HFF-Myc (cell line): ENCODE measurements at regions not wholly inside any gene's neighbourhood (a gene's known extent, or its start where the extent isn't known, plus 50 kb on each side); places are given as distances from the start of the nearest gene placed in this dataset.

Experiments
- DNase-seq: peaks from one replicate; pipeline ENCODE4 v3.0.0-alpha.2; 2011; ENCODE audit warnings: low read depth; ENCODE audit errors: extremely low read depth
- H3K4me3 ChIP-seq: replicated peaks from 2 replicates; pipeline ENCODE4 v1.5.1; 2011; ENCODE audit warnings: low read depth, mild to moderate bottlenecking, control low read depth, low read length
- TF ChIP-seq, protein P1 (sequence below): IDR thresholded peaks from 2 replicates; pipeline ENCODE4 v1.5.1; 2012; ENCODE audit warnings: mild to moderate bottlenecking, low read depth, low read length, control low read depth; ENCODE audit errors: missing control alignments

DNA sequence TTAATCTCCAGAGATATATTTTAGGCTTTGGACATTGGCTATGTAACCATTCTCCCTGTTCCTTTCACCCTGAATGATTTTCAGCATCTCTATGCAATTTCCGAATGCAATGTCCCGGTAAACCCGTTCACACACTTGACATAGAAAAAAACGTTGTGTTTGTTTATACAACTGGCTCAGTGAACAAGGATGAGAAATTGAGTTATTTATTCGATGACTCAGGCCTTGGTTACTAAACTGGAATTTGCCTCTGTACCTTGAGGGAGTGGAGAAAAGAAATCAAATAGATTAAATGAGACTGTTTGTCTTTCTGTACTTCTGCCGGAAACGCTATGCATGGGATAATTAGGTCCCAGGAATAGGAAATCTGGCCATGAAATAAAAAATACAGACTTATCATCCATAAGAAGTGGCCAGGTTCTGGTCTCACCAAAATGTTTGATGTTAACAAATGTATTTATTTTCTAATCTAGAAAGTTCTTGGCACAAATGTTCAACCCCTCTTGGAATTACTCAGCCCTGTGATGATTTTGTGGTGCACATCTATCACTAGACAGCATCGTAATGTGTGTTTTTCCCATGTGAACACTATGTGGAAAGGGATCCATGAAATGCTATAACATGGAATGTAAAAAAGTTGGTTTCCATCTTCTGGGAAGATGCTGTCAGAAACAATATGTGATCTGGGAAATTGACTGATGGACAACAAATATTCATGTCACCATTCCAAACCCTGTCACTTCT is 253.9 kb downstream of the DUSP10 start:
- TF ChIP-seq, protein P1, sequence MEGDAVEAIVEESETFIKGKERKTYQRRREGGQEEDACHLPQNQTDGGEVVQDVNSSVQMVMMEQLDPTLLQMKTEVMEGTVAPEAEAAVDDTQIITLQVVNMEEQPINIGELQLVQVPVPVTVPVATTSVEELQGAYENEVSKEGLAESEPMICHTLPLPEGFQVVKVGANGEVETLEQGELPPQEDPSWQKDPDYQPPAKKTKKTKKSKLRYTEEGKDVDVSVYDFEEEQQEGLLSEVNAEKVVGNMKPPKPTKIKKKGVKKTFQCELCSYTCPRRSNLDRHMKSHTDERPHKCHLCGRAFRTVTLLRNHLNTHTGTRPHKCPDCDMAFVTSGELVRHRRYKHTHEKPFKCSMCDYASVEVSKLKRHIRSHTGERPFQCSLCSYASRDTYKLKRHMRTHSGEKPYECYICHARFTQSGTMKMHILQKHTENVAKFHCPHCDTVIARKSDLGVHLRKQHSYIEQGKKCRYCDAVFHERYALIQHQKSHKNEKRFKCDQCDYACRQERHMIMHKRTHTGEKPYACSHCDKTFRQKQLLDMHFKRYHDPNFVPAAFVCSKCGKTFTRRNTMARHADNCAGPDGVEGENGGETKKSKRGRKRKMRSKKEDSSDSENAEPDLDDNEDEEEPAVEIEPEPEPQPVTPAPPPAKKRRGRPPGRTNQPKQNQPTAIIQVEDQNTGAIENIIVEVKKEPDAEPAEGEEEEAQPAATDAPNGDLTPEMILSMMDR = no peak
- no peak overlapping the region for H3K4me3 ChIP-seq
- no peak for DNase-seq

DNA sequence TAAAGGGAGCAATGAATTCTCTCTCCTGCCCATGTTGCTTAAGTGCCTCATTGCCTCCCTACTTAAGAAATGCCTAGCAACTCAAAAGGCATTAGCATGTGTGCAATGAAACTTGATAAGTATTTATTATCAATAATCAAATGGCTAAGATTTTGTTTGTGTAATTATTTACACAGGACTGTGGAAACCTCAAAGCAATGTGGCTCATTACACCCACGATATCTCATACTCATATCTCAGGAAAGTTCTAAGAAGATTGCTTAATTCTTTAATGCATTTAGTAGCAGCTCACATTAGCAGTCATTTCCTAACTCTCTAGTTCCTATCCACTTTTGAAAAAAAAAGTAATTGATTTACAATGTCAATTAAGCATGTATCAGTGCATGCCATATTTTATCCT is 253.3 kb downstream of the DUSP10 start:
- DNase-seq = no peak
- no peak overlapping the region for H3K4me3 ChIP-seq
- TF ChIP-seq, protein P1 = no peak

DNA sequence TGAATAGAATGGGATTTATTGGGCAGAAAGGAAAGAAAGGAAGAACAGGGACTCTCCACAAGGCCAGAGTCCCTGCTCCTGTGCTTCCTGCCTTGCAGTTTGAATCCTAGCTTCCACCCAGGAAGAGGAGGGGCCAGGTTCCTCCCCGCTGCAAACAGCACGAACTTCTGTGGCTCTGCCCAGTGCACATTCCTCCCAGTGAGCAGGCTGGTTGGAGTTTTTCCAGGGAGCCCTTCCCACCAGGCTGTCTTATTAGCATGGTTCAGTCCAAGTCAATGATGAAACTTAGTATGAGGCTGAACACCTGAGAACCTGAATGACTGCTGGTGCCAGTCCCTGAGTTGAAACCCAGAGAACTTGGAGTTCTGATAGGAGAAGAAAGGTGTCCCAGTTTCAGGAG is 247.2 kb downstream of the DUSP10 start:
- no peak overlapping the region for H3K4me3 ChIP-seq
- no peak for DNase-seq
- TF ChIP-seq, protein P1 = no peak

DNA sequence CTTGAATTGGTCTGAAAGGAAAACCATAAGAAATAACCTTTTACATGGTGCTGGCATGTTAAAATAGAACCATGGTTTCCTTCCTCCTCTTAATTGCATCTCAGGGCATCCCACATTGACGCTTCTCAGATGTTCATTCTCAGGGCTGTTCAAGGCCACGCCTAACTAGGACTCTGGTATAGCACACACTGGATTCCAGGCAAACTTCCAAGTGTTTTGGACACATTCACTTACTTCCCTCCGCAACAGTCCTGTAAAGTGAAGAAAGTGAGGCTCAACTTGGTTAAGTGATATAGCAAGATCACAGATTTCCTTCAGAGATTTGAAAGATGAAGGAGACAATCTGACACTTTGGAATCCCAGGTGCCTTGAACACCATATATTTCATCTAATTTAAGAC is 244.8 kb downstream of the DUSP10 start:
- no peak overlapping the region for H3K4me3 ChIP-seq
- TF ChIP-seq, protein P1 = no peak
- DNase-seq = no peak

DNA sequence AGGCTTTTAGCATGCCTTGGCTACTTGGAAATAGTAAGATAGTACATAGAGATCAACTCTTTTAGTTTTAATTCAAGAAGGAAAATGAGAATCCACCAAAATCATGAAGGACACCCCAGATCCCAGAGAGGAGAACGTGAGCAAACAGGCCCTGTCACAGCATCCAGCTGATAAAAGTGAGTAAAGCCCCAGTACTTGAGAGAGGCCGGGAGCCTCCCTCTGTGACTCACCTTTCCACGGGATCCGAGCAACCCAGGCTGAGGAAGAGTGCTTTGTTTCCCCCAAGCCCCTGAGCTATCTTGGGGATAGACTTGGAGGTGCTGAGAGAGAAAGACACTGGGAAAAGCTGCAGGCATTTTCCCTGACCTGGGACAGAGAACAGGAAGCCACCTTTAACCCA is 238.6 kb downstream of the DUSP10 start:
- DNase-seq = no peak
- TF ChIP-seq, protein P1 = no peak

DNA sequence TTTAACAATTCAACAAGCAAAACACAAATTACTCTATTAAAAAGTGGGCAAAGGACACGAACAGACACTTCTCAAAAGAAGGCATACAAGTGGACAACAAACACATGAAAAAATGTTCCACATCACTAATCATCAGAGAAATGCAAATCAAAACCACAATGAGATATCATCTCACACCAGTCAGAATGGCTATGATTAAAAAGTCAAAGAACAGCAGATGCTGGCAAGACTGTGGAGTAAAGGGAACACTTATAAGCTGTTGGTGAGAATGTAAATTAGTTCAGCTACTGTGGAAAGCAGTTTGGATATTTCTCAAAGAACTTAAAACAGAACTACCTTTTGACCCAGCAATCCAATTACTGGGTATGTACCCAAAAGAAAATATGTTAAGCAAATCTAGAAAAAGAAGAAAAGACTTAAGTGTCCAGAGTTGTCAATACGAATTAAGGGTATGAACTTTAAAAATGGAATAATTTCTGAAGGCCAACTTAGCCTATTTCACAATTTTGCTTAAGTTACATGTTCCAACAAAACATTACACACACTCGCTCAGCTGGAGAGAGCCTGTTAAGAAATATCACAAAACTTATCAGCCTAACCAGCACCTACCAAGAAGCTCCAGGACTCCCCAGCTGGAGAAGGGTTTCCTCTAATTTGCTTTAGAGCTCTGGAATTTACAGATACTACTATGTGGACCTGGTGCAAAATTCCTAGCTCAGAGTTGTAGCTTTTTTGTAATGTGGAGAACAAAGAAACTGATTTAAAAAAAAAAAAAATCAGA is 232.1 kb downstream of the DUSP10 start:
- TF ChIP-seq, protein P1 = no peak
- no peak overlapping the region for H3K4me3 ChIP-seq
- no peak for DNase-seq

More for the DNA sequence above, 238.6 kb downstream of the DUSP10 start:
- H3K4me3 ChIP-seq = no peak overlapping the region
